GM12878 (cell line): ENCODE measurements at regions not wholly inside any gene's neighbourhood (a gene's known extent, or its start where the extent isn't known, plus 50 kb on each side); places are given as distances from the start of the nearest gene placed in this dataset.

ENCODE experiments used
- ATAC-seq: fragments of 200-7000 bp; cut with Tn5 transposase; 3 replicates; pipeline ENCODE4 v1.9.1; 2020; ENCODE audit warnings: mild to moderate bottlenecking, moderate library complexity
- BruUV-seq: library from RNA; stranded (reverse); fragments of 400-500 nt; replicated peaks from 2 replicates; lab custom pipeline; 2021; lab: Mats Ljungman, UMichigan
- CTCF ChIA-PET: fragments of 300-600 bp; sonication (Branson Sonifier 250); formaldehyde crosslinking; extraction: SDS; loops from one replicate; lab custom pipeline; 2021; ENCODE audit warnings: inconsistent platforms; lab: Yijun Ruan, JAX
- POLR2A ChIA-PET: fragments of 350-600 bp; formaldehyde crosslinking; extraction: SDS; loops from one replicate; lab custom pipeline; 2021; ENCODE audit warnings: inconsistent platforms; lab: Charles Lee
- RAD21 ChIA-PET: fragments of 300-600 bp; sonication (Branson Sonifier 250); formaldehyde crosslinking; loops from one replicate; lab custom pipeline; 2023; ENCODE audit warnings: antibody characterized with exemption; ENCODE audit not compliant: unreplicated experiment; lab: Charles Lee
- SMC1A ChIA-PET: fragments of 300-600 bp; sonication (Branson Sonifier 250); formaldehyde crosslinking; loops from one replicate; lab custom pipeline; 2023; ENCODE audit not compliant: unreplicated experiment, uncharacterized antibody; lab: Charles Lee
- DNase-seq: peaks from one replicate; pipeline ENCODE4 v3.0.0-alpha.2; 2011; ENCODE audit warnings: low read depth, low spot score
- FAIRE-seq: peaks from 3 replicates; lab custom pipeline; 2011; peaks lifted over from hg19 to GRCh38; lab: Jason Lieb, UNC
- H2AFZ ChIP-seq: 2 replicates; pipeline ENCODE4 v1.6.0; 2011; ENCODE audit warnings: low read depth, low read length, control low read depth; ENCODE audit not compliant: control insufficient read depth
- H3K27ac ChIP-seq: 2 replicates; pipeline ENCODE4 v1.5.1; 2011; ENCODE audit warnings: control low read depth; ENCODE audit not compliant: control insufficient read depth, insufficient read depth
- H3K27me3 ChIP-seq, 2 experiments: replicated peaks in 1 of 2; 2 replicates each; pipeline versions ENCODE4 v1.6.0 to v1.6.1; 2011; ENCODE audit warnings: low read length in 1 of 2; ENCODE audit not compliant: control insufficient read depth in 2 of 2, insufficient read depth in 2 of 2
- H3K36me3 ChIP-seq, 2 experiments: 2 replicates each; pipeline ENCODE4 v1.5.1; 2011; ENCODE audit warnings: low read length in 1 of 2; ENCODE audit not compliant: control insufficient read depth in 2 of 2, insufficient read depth in 2 of 2
- H3K4me1 ChIP-seq: 2 replicates; pipeline ENCODE4 v1.6.1; 2011; ENCODE audit warnings: mild to moderate bottlenecking, low read length, moderate library complexity, mixed read lengths; ENCODE audit not compliant: control insufficient read depth, insufficient read depth
- H3K4me2 ChIP-seq: 2 replicates; pipeline ENCODE4 v1.6.0; 2011; ENCODE audit warnings: control low read depth; ENCODE audit not compliant: control insufficient read depth, insufficient read depth
- H3K4me3 ChIP-seq: fragments of 200-600 bp; sonication (generic); 2 replicates; pipeline ENCODE4 v1.5.1; 2016
- H3K79me2 ChIP-seq: 2 replicates; pipeline ENCODE4 v1.6.0; 2011; ENCODE audit warnings: low read length; ENCODE audit not compliant: control insufficient read depth, insufficient read depth
- H3K9ac ChIP-seq: 2 replicates; pipeline ENCODE4 v1.8.0; 2011; ENCODE audit warnings: low read length, control low read depth, mixed read lengths; ENCODE audit not compliant: control insufficient read depth, insufficient read depth
- H3K9me3 ChIP-seq: replicated peaks from 3 replicates; pipeline ENCODE4 v1.5.1; 2011; ENCODE audit warnings: mild to moderate bottlenecking, low read length; ENCODE audit not compliant: control insufficient read depth, insufficient read depth
- H4K20me1 ChIP-seq: 2 replicates; pipeline ENCODE4 v1.6.0; 2011; ENCODE audit not compliant: control insufficient read depth, insufficient read depth
- ATF3 ChIP-seq: IDR thresholded peaks from 2 replicates; pipeline ENCODE4 v1.6.1; 2011; ENCODE audit warnings: low read depth, mild to moderate bottlenecking, low read length, moderate library complexity, borderline replicate concordance; ENCODE audit errors: extremely low read depth
- BACH1 ChIP-seq: fragments of 450-650 bp; IDR thresholded peaks from 2 replicates; pipeline ENCODE4 v1.6.1; 2017; ENCODE audit warnings: mild to moderate bottlenecking, borderline replicate concordance
- EED ChIP-seq: sonication (generic); IDR thresholded peaks from 2 replicates; pipeline ENCODE4 v1.6.1; 2016; ENCODE audit warnings: antibody characterized with exemption, low read depth
- EP300 ChIP-seq, 2 experiments: fragments of 150-350 bp in 1 of 2; IDR thresholded peaks; 2 replicates each; pipeline ENCODE4 v1.6.1; 2011 to 2012; ENCODE audit warnings: low read depth in 2 of 2, low read length in 2 of 2, borderline replicate concordance in 1 of 2, improper control_type of control experiment in 1 of 2, inconsistent platforms in 1 of 2; ENCODE audit not compliant: control insufficient read depth in 1 of 2
- JUND ChIP-seq: IDR thresholded peaks from 2 replicates; pipeline ENCODE4 v1.6.1; 2012; ENCODE audit warnings: low read depth, mild to moderate bottlenecking, low read length, improper control_type of control experiment, moderate library complexity
- MEF2A ChIP-seq: IDR thresholded peaks from 2 replicates; pipeline ENCODE4 v1.6.1; 2011; ENCODE audit warnings: low read depth, mild to moderate bottlenecking, low read length, moderate library complexity; ENCODE audit not compliant: insufficient read depth
- MYC ChIP-seq: IDR thresholded peaks from 2 replicates; pipeline ENCODE4 v1.6.1; 2011; ENCODE audit warnings: mild to moderate bottlenecking, low read length, moderate library complexity, inconsistent platforms; ENCODE audit not compliant: insufficient read depth, insufficient replicate concordance, insufficient read length, severe bottlenecking
- NFYA ChIP-seq: IDR thresholded peaks from 2 replicates; pipeline ENCODE4 v1.6.1; 2011; ENCODE audit warnings: low read depth, mild to moderate bottlenecking, low read length, improper control_type of control experiment, borderline replicate concordance
- POLR2AphosphoS2 ChIP-seq: IDR thresholded peaks from 2 replicates; pipeline ENCODE4 v1.6.1; 2011; ENCODE audit warnings: low read depth, mild to moderate bottlenecking, low read length, improper control_type of control experiment, moderate library complexity
- SMAD1 ChIP-seq: fragments of 450-650 bp; IDR thresholded peaks from 2 replicates; pipeline ENCODE4 v1.6.1; 2018; ENCODE audit warnings: mild to moderate bottlenecking, low read depth; ENCODE audit not compliant: partially characterized antibody
- SMC3 ChIP-seq: IDR thresholded peaks from 2 replicates; pipeline ENCODE4 v1.6.1; 2011; ENCODE audit warnings: low read length, improper control_type of control experiment, borderline replicate concordance
- SUPT20H ChIP-seq: IDR thresholded peaks from 2 replicates; pipeline ENCODE4 v1.6.1; 2011; ENCODE audit warnings: low read depth, mild to moderate bottlenecking, low read length, moderate library complexity, borderline replicate concordance; ENCODE audit not compliant: control insufficient read depth
- TARDBP ChIP-seq: IDR thresholded peaks from 2 replicates; pipeline ENCODE4 v1.6.1; 2016; ENCODE audit warnings: borderline replicate concordance
- ZNF24 ChIP-seq: fragments of 450-650 bp; IDR thresholded peaks from 2 replicates; pipeline ENCODE4 v1.6.1; 2017; ENCODE audit warnings: antibody characterized with exemption, mild to moderate bottlenecking
- in situ Hi-C: fragments of 300-500 bp; cut with MboI; formaldehyde crosslinking; loops from 9 replicates; pipeline ENCODE4 v1.14.3; 2018; ENCODE audit warnings: mixed read lengths
- intact Hi-C: fragments of 100-400 bp; cut with micrococcal nuclease; formaldehyde crosslinking; loops from one replicate; pipeline ENCODE4 v1.14.2; 2022; ENCODE audit not compliant: unreplicated experiment
- TF ChIP-seq, protein P1 (sequence below): IDR thresholded peaks from 2 replicates; pipeline ENCODE4 v1.6.1; 2011; ENCODE audit warnings: borderline replicate concordance, low read depth, mild to moderate bottlenecking, moderate library complexity, mixed read lengths, low read length; ENCODE audit not compliant: insufficient read depth; ENCODE audit errors: extremely low read length
- TF ChIP-seq, protein P2 (sequence below): fragments of 450-650 bp; IDR thresholded peaks from 2 replicates; pipeline ENCODE4 v1.6.1; 2018; ENCODE audit warnings: borderline replicate concordance, mild to moderate bottlenecking; ENCODE audit not compliant: partially characterized antibody

- TF ChIP-seq ATF3 (no peak), EP300 (IDR thresholded peaks at IDR 0.05; ENCODE audit: borderline replicate concordance in 1 of 2, control insufficient read depth in 1 of 2, low read depth in 2 of 2, low read length in 2 of 2) (no peak), SMAD1 (no peak), SUPT20H (no peak), ZNF24 (no peak)
- TF ChIP-seq, protein P1, sequence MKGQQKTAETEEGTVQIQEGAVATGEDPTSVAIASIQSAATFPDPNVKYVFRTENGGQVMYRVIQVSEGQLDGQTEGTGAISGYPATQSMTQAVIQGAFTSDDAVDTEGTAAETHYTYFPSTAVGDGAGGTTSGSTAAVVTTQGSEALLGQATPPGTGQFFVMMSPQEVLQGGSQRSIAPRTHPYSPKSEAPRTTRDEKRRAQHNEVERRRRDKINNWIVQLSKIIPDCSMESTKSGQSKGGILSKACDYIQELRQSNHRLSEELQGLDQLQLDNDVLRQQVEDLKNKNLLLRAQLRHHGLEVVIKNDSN: no peak
These were observed 662.7 kb upstream of the RGMB start (continued) for GRCh38 chr5:98110791-98111190.

GRCh38 chr5:98111686-98112085 lies 661.8 kb upstream of the RGMB start:
- Histone ChIP-seq H3K4me1 (no peaks in the 10 kb centered on the region), H4K20me1 (no peaks in the 10 kb centered on the region), H3K9me3 (no peaks in the 10 kb centered on the region), H3K79me2 (no peaks in the 10 kb centered on the region), H2AFZ (no peak overlapping the region), H3K9ac (no peak overlapping the region), H3K4me3 (no peak overlapping the region), H3K27me3 (no peaks in the 10 kb centered on the region), H3K27ac (no peak overlapping the region), H3K4me2 (no peak overlapping the region), H3K36me3 (no peaks in the 10 kb centered on the region)
- ChIA-PET CTCF (no interaction called here), SMC1A (no interaction called here), POLR2A (no interaction called here), RAD21 (no interaction called here)
- intact Hi-C loops (no loop called here), in situ Hi-C loops (no loop called here)
- FAIRE-seq: no peak
- BruUV-seq: no TSS peak
- DNase-seq: no peak
- no peak for ATAC-seq
- TF ChIP-seq, protein P2, sequence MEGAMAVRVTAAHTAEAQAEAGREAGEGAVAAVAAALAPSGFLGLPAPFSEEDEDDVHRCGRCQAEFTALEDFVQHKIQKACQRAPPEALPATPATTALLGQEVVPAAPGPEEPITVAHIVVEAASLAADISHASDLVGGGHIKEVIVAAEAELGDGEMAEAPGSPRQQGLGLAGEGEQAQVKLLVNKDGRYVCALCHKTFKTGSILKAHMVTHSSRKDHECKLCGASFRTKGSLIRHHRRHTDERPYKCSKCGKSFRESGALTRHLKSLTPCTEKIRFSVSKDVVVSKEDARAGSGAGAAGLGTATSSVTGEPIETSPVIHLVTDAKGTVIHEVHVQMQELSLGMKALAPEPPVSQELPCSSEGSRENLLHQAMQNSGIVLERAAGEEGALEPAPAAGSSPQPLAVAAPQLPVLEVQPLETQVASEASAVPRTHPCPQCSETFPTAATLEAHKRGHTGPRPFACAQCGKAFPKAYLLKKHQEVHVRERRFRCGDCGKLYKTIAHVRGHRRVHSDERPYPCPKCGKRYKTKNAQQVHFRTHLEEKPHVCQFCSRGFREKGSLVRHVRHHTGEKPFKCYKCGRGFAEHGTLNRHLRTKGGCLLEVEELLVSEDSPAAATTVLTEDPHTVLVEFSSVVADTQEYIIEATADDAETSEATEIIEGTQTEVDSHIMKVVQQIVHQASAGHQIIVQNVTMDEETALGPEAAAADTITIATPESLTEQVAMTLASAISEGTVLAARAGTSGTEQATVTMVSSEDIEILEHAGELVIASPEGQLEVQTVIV: no peak
- no peak for TF ChIP-seq MEF2A
- no peak for TF ChIP-seq EED
- no peak for TF ChIP-seq MYC
- no peak for TF ChIP-seq POLR2AphosphoS2
- no peak for TF ChIP-seq SMC3
- no peak for TF ChIP-seq TARDBP
- TF ChIP-seq NFYA: no peak
- no peak for TF ChIP-seq JUND
- no peak for TF ChIP-seq BACH1
